ENCODE measurements at regions not wholly inside any gene's neighbourhood (a gene's known extent, or its start where the extent isn't known, plus 50 kb on each side); places are given as distances from the start of the nearest gene placed in this dataset.

DNA sequence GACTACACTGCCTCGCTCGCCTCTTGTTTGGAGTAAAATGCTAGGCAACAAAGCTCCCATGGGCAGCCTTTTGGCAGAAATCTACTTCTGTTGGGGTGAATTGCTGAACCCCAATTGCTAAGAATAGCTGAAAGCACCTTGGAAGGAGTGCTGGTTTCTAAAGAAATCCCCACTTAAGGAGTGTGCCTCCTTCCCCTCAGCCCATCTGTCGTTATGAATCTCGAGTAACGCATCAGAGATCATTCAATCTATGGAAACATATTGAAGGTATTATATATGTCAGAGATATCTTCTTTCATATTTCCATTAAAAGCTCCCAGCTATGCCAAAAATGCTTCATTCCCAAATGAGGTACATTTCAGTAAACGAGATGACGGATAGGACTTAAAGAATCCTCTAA, 229.6 kb upstream of the BLID start:
- Histone ChIP-seq H3K36me3 (ENCODE audit: control insufficient read depth in 1 of 2, insufficient read depth in 2 of 2, low read length in 2 of 2) (no peaks in the 10 kb centered on the region), H2BK5ac (ENCODE audit: low read depth, low read length, poor library complexity) (no peak overlapping the region), H2BK12ac (ENCODE audit: low read length) (no peak overlapping the region), H3K27me3 (ENCODE audit: insufficient read depth, low read length) (no peaks in the 10 kb centered on the region), H3K14ac (ENCODE audit: low read length) (no peak overlapping the region), H4K12ac (ENCODE audit: low read depth, low read length) (no peak overlapping the region), H4K91ac (ENCODE audit: low read depth, low read length) (no peak overlapping the region), H2AK5ac (ENCODE audit: low read length) (no peak overlapping the region), H3K4me3 (ENCODE audit: low read depth, low read length) (no peak overlapping the region), H3K9ac (ENCODE audit: low read length) (no peak overlapping the region), H3K4me2 (ENCODE audit: low read length) (no peak overlapping the region), H3K79me2 (ENCODE audit: control insufficient read depth, insufficient read depth, low read length, poor library complexity) (no peaks in the 10 kb centered on the region), H3K79me1 (ENCODE audit: low read length) (no peaks in the 10 kb centered on the region), H4K8ac (ENCODE audit: low read depth, low read length) (no peak overlapping the region), H2AFZ (ENCODE audit: insufficient read depth, low read length, poor library complexity) (no peak overlapping the region), H3K4ac (ENCODE audit: low read depth, low read length) (no peak overlapping the region), H3K23ac (ENCODE audit: low read length) (no peak overlapping the region), H3K18ac (ENCODE audit: low read length) (no peak overlapping the region), H2BK120ac (ENCODE audit: insufficient read depth, low read length, poor library complexity) (no peak overlapping the region), H3K9me3 (ENCODE audit: insufficient read depth, low read depth, low read length) (no peaks in the 10 kb centered on the region), H3K27ac (ENCODE audit: low read depth, low read length) (no peak overlapping the region), H3K4me1 (ENCODE audit: control insufficient read depth in 1 of 2, insufficient read depth in 2 of 2, low read length in 2 of 2) (no peaks in the 10 kb centered on the region)
- WGBS (ENCODE audit: extremely low coverage, insufficient coverage, insufficient read length) = no CpG with 5 or more reads among the region's 7 CpGs
- no peak for DNase-seq

DNA sequence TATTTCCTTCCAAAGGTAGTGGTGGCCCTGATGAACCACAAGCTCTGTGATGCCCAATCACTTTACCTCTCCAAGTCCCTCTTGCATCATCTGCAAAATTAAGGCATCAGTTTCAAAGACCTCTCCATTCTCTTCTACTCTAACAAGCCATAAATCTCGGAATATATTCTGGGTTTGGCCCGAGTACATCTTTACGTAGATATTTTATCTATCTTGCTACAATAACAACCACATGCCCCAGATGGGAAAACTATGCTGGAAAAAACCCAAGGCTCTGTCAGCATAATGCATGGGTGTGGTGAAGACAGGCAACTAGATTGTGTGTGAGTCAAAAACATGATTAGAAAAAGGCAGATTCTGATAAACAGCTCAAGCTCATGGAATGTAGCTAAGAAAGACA, 228.2 kb upstream of the BLID start:
- no peak overlapping the region for H2AFZ ChIP-seq (ENCODE audit: insufficient read depth, low read length, poor library complexity)
- H4K8ac ChIP-seq (ENCODE audit: low read depth, low read length) = no peak overlapping the region
- no peak overlapping the region for H3K4me3 ChIP-seq (ENCODE audit: low read depth, low read length)
- no peaks in the 10 kb centered on the region for H3K9me3 ChIP-seq (ENCODE audit: insufficient read depth, low read depth, low read length)
- H3K18ac ChIP-seq (ENCODE audit: low read length) = no peak overlapping the region
- H3K79me1 ChIP-seq (ENCODE audit: low read length) = no peaks in the 10 kb centered on the region
- H2AK5ac ChIP-seq (ENCODE audit: low read length) = no peak overlapping the region
- H3K4ac ChIP-seq (ENCODE audit: low read depth, low read length) = no peak overlapping the region
- H3K79me2 ChIP-seq (ENCODE audit: control insufficient read depth, insufficient read depth, low read length, poor library complexity) = no peaks in the 10 kb centered on the region
- no peak overlapping the region for H2BK120ac ChIP-seq (ENCODE audit: insufficient read depth, low read length, poor library complexity)
- H3K27me3 ChIP-seq (ENCODE audit: insufficient read depth, low read length) = no peaks in the 10 kb centered on the region
- no peak overlapping the region for H3K23ac ChIP-seq (ENCODE audit: low read length)
- no peak overlapping the region for H4K12ac ChIP-seq (ENCODE audit: low read depth, low read length)
- H2BK12ac ChIP-seq (ENCODE audit: low read length) = no peak overlapping the region
- no peak overlapping the region for H3K9ac ChIP-seq (ENCODE audit: low read length)
- H3K4me1 ChIP-seq (ENCODE audit: control insufficient read depth in 1 of 2, insufficient read depth in 2 of 2, low read length in 2 of 2) = no peaks in the 10 kb centered on the region
- H3K36me3 ChIP-seq (ENCODE audit: control insufficient read depth in 1 of 2, insufficient read depth in 2 of 2, low read length in 2 of 2) = no peaks in the 10 kb centered on the region
- no CpG with 5 or more reads among the region's 3 CpGs for WGBS (ENCODE audit: extremely low coverage, insufficient coverage, insufficient read length)
- H2BK5ac ChIP-seq (ENCODE audit: low read depth, low read length, poor library complexity) = no peak overlapping the region
- DNase-seq = no peak
- H3K4me2 ChIP-seq (ENCODE audit: low read length) = no peak overlapping the region
- no peak overlapping the region for H3K27ac ChIP-seq (ENCODE audit: low read depth, low read length)
- no peak overlapping the region for H4K91ac ChIP-seq (ENCODE audit: low read depth, low read length)
- H3K14ac ChIP-seq (ENCODE audit: low read length) = no peak overlapping the region

DNA sequence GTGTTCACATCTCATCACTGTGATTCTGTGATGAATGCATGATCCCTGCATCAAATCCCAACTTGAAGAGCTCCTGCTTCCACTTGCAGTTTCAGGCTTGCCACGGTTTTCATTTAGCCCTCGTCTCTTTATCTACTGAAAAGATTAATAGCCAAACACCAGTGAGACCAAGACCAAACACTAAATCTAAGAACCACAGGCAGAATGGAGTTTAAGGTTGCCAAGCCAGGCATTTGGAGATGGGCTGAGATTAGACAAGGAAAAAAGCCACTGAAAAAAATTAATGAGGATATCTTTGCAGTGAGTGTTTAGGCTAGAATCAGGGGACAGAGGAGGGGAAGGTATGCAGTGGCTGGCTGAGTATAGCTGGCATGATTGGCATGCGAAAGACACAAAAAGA, 227.2 kb upstream of the BLID start:
- Histone ChIP-seq H2AFZ (ENCODE audit: insufficient read depth, low read length, poor library complexity) (no peak overlapping the region), H3K79me1 (ENCODE audit: low read length) (no peaks in the 10 kb centered on the region), H3K27me3 (ENCODE audit: insufficient read depth, low read length) (no peaks in the 10 kb centered on the region), H2BK120ac (ENCODE audit: insufficient read depth, low read length, poor library complexity) (no peak overlapping the region), H3K23ac (ENCODE audit: low read length) (no peak overlapping the region), H3K4ac (ENCODE audit: low read depth, low read length) (no peak overlapping the region), H3K4me2 (ENCODE audit: low read length) (no peak overlapping the region), H4K91ac (ENCODE audit: low read depth, low read length) (no peak overlapping the region), H4K12ac (ENCODE audit: low read depth, low read length) (no peak overlapping the region), H3K79me2 (ENCODE audit: control insufficient read depth, insufficient read depth, low read length, poor library complexity) (no peaks in the 10 kb centered on the region), H2BK5ac (ENCODE audit: low read depth, low read length, poor library complexity) (no peak overlapping the region), H3K9ac (ENCODE audit: low read length) (no peak overlapping the region), H3K36me3 (ENCODE audit: control insufficient read depth in 1 of 2, insufficient read depth in 2 of 2, low read length in 2 of 2) (no peaks in the 10 kb centered on the region), H3K14ac (ENCODE audit: low read length) (no peak overlapping the region), H3K27ac (ENCODE audit: low read depth, low read length) (no peak overlapping the region), H3K4me3 (ENCODE audit: low read depth, low read length) (no peak overlapping the region), H2BK12ac (ENCODE audit: low read length) (no peak overlapping the region), H2AK5ac (ENCODE audit: low read length) (no peak overlapping the region), H3K18ac (ENCODE audit: low read length) (no peak overlapping the region), H4K8ac (ENCODE audit: low read depth, low read length) (no peak overlapping the region), H3K4me1 (ENCODE audit: control insufficient read depth in 1 of 2, insufficient read depth in 2 of 2, low read length in 2 of 2) (no peaks in the 10 kb centered on the region), H3K9me3 (ENCODE audit: insufficient read depth, low read depth, low read length) (no peaks in the 10 kb centered on the region)
- no CpG with 5 or more reads among the region's 3 CpGs for whole genome bisulfite sequencing (ENCODE audit: extremely low coverage, insufficient coverage, insufficient read length)
- no peak for DNase-seq

DNA sequence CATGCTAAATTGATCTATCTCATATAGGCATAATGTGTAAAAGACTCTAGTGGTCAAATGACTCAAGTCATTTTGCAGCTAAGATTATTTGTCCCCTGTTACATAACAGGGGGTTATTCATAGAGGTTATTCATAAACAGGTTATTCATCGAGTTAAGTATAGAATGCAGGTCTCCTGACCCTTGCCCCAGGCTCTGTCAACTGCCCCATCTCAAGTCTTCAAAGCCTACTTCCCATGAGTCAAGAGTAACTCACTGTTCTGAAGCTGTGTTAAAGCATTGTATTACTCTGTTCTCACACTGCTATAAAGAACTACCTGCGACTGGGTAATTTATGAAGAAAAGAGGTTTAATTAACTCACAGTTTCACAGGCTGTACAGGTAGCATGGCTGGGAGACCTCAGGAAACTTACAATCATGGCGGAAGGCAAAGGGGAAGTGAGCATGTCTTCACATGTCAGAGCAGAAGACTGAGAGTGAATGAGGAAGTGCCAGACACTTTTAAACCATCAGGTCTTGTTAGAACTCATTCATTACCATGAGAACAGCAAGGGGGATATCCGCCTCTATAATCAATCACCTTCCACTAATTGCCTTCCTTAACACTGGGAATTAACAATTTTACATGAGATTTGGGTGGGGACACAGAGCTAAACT, 226.2 kb upstream of the BLID start:
- Histone ChIP-seq H3K14ac (ENCODE audit: low read length) (no peak overlapping the region), H3K9me3 (ENCODE audit: insufficient read depth, low read depth, low read length) (no peaks in the 10 kb centered on the region), H2BK5ac (ENCODE audit: low read depth, low read length, poor library complexity) (no peak overlapping the region), H3K4me3 (ENCODE audit: low read depth, low read length) (no peak overlapping the region), H3K9ac (ENCODE audit: low read length) (no peak overlapping the region), H2BK12ac (ENCODE audit: low read length) (no peak overlapping the region), H3K36me3 (ENCODE audit: control insufficient read depth in 1 of 2, insufficient read depth in 2 of 2, low read length in 2 of 2) (no peaks in the 10 kb centered on the region), H3K4ac (ENCODE audit: low read depth, low read length) (no peak overlapping the region), H3K18ac (ENCODE audit: low read length) (no peak overlapping the region), H3K23ac (ENCODE audit: low read length) (no peak overlapping the region), H3K27me3 (ENCODE audit: insufficient read depth, low read length) (no peaks in the 10 kb centered on the region), H2BK120ac (ENCODE audit: insufficient read depth, low read length, poor library complexity) (no peak overlapping the region), H3K79me1 (ENCODE audit: low read length) (no peaks in the 10 kb centered on the region), H4K12ac (ENCODE audit: low read depth, low read length) (no peak overlapping the region), H2AK5ac (ENCODE audit: low read length) (no peak overlapping the region), H4K91ac (ENCODE audit: low read depth, low read length) (no peak overlapping the region), H3K27ac (ENCODE audit: low read depth, low read length) (no peak overlapping the region), H3K4me2 (ENCODE audit: low read length) (no peak overlapping the region), H4K8ac (ENCODE audit: low read depth, low read length) (no peak overlapping the region), H2AFZ (ENCODE audit: insufficient read depth, low read length, poor library complexity) (no peak overlapping the region), H3K79me2 (ENCODE audit: control insufficient read depth, insufficient read depth, low read length, poor library complexity) (no peaks in the 10 kb centered on the region), H3K4me1 (ENCODE audit: control insufficient read depth in 1 of 2, insufficient read depth in 2 of 2, low read length in 2 of 2) (no peaks in the 10 kb centered on the region)
- DNase-seq = peak in 1 of 2 donors; percentile 18
- no CpG with 5 or more reads among the region's 4 CpGs for WGBS (ENCODE audit: extremely low coverage, insufficient coverage, insufficient read length)
